Spleen (tissue), 11 donors: ENCODE measurements at regions not wholly inside any gene's neighbourhood (a gene's known extent, or its start where the extent isn't known, plus 50 kb on each side); places are given as distances from the start of the nearest gene placed in this dataset.

ENCODE experiments used
- DNase-seq: peaks from one replicate; pipeline ENCODE4 v3.0.0-alpha.2; 2020
- H3K27ac ChIP-seq, 8 donors: fragments of 200-600 bp; sonication (generic) in 7 of 8; 1 replicate in 4 of 8; 2 replicates in 4 of 8; pipeline versions ENCODE4 v1.5.0 to v1.8.0; 2016 to 2021; ENCODE audit warnings: inconsistent platforms in 4 of 8, mild to moderate bottlenecking in 4 of 8, moderate library complexity in 1 of 8
- H3K27me3 ChIP-seq, 7 donors: fragments of 200-600 bp; sonication (generic) in 6 of 7; replicated peaks in 1 of 7; 1 replicate in 4 of 7; 2 replicates in 3 of 7; pipeline versions ENCODE4 v1.5.0 to v1.8.0; 2016 to 2021; ENCODE audit warnings: inconsistent platforms in 3 of 7, mild to moderate bottlenecking in 1 of 7
- H3K36me3 ChIP-seq, 6 donors: fragments of 200-600 bp; sonication (generic) in 5 of 6; 1 replicate in 4 of 6; 2 replicates in 2 of 6; pipeline versions ENCODE4 v1.5.0 to v1.8.0; 2016 to 2021; ENCODE audit warnings: inconsistent platforms in 2 of 6
- H3K4me1 ChIP-seq, 6 donors: fragments of 200-600 bp; sonication (generic) in 5 of 6; 1 replicate in 3 of 6; 2 replicates in 3 of 6; pipeline versions ENCODE4 v1.5.0 to v1.8.0; 2016 to 2021; ENCODE audit warnings: inconsistent platforms in 3 of 6
- H3K4me3 ChIP-seq, 8 donors: fragments of 200-600 bp; sonication (generic) in 7 of 8; 1 replicate in 4 of 8; 2 replicates in 4 of 8; pipeline versions ENCODE4 v1.5.0 to v1.8.0; 2016 to 2021; ENCODE audit warnings: inconsistent platforms in 4 of 8, mild to moderate bottlenecking in 4 of 8, moderate library complexity in 2 of 8
- H3K9me3 ChIP-seq, 8 donors: fragments of 200-600 bp; sonication (generic) in 7 of 8; 1 replicate in 4 of 8; 2 replicates in 4 of 8; pipeline versions ENCODE4 v1.5.0 to v1.8.0; 2016 to 2021; ENCODE audit warnings: inconsistent platforms in 4 of 8
- POLR2A ChIP-seq, 3 donors: fragments of 450-650 bp; IDR thresholded peaks; one replicate each; pipeline ENCODE4 v1.5.1; 2017; ENCODE audit warnings: antibody characterized with exemption in 3 of 3, mild to moderate bottlenecking in 1 of 3
- POLR2AphosphoS5 ChIP-seq, 3 donors: sonication (generic); formaldehyde crosslinking; IDR thresholded peaks; one replicate each; pipeline ENCODE4 v1.5.1; 2017; ENCODE audit warnings: antibody characterized with exemption in 3 of 3
- WGBS, 5 donors: extraction: QIAGEN DNeasy Blood & Tissue Kit in 3 of 5; methylation state at CpG; one replicate each; pipeline versions ENCODE4 v1.1.5 to v1.1.7; 2013 to 2018; 5-methylcytosine and 5-hydroxymethylcytosine counted together
- intact Hi-C: fragments of 100-400 bp; cut with DNase I; formaldehyde crosslinking; loops from one replicate; pipeline ENCODE4 v1.15.0; 2023; ENCODE audit warnings: low total_unique reads
- TF ChIP-seq, protein P1 (sequence below), 11 experiments: fragments of 200-600 bp in 7 of 11; fragments of 450-650 bp in 4 of 11; sonication (generic) in 4 of 11; IDR thresholded peaks in 8 of 11; conservative IDR thresholded peaks in 3 of 11; 1 replicate in 7 of 11; 2 replicates in 4 of 11; pipeline versions ENCODE4 v1.4.0 to v1.8.0; 2016 to 2021; ENCODE audit warnings: antibody characterized with exemption in 11 of 11, inconsistent platforms in 4 of 11, mild to moderate bottlenecking in 1 of 11
- donor health status: healthy with polysubstance abuse.
- donor health status: DM: no; HTN: no; CAD: no; lungs with moderate emphysema.
- donor health status: DM: no; HTN: no; CAD: no.
- donor health status: Bipolar disorder and iron deficiency.
- donor health status: healthy.
- donor health status: DM: no; HTN: no; CAD: no.
- donor health status: DM: yes; HTN: yes; CAD: no.

DNA sequence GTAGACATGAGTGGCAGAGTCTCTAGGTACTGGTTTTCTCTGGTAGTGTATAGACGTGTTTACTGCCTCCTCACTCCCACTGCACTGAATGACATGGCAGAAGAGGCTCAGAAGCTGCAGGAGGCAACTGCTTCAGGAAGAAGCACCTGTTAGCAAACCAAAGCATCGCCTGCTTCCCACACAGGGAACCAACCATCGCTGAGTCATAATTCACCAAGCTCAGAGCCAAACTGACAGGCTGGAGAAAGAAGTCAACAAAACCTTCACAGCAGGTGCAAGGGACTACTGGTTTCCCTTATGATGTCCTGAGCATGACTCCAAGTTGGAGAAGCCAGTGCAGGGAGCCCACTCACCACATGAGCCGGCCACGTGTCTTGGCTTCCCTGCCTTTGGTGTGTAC is 69.8 kb downstream of the KCTD12 start:
- H3K36me3 ChIP-seq: no peaks in the 10 kb centered on the region
- DNase-seq: no peak
- WGBS, 5 donors: 42 to 56% (median 46%) methylated on average over 5 of the region's 5 CpGs
- no peak overlapping the region for H3K27ac ChIP-seq
- H3K4me1 ChIP-seq: peaks cover 0 to 4% (median 0%) of the 10 kb centered on the region in 6 donors
- intact Hi-C loops: no loop called here
- H3K27me3 ChIP-seq: peaks cover 0 to 15% (median 0%) of the 10 kb centered on the region in 7 donors
- H3K4me3 ChIP-seq: no peak overlapping the region
- TF ChIP-seq POLR2AphosphoS5 (IDR thresholded peaks at IDR 0.05) (no peak), POLR2A (IDR thresholded peaks at IDR 0.05) (no peak)
- TF ChIP-seq, protein P1, sequence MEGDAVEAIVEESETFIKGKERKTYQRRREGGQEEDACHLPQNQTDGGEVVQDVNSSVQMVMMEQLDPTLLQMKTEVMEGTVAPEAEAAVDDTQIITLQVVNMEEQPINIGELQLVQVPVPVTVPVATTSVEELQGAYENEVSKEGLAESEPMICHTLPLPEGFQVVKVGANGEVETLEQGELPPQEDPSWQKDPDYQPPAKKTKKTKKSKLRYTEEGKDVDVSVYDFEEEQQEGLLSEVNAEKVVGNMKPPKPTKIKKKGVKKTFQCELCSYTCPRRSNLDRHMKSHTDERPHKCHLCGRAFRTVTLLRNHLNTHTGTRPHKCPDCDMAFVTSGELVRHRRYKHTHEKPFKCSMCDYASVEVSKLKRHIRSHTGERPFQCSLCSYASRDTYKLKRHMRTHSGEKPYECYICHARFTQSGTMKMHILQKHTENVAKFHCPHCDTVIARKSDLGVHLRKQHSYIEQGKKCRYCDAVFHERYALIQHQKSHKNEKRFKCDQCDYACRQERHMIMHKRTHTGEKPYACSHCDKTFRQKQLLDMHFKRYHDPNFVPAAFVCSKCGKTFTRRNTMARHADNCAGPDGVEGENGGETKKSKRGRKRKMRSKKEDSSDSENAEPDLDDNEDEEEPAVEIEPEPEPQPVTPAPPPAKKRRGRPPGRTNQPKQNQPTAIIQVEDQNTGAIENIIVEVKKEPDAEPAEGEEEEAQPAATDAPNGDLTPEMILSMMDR (IDR thresholded peaks at IDR 0.05 in 8 of 11, conservative IDR thresholded peaks at IDR 0.05 in 3 of 11): no peak
- H3K9me3 ChIP-seq: no peaks in the 10 kb centered on the region

- Histone ChIP-seq H3K27me3 (peaks cover 0 to 15% (median 0%) of the 10 kb centered on the region in 7 donors), H3K27ac (no peak overlapping the region), H3K9me3 (peaks cover 0 to 6% (median under 1%) of the 10 kb centered on the region in 8 donors), H3K4me3 (no peak overlapping the region), H3K4me1 (peaks cover 0 to 4% (median 0%) of the 10 kb centered on the region in 6 donors), H3K36me3 (no peaks in the 10 kb centered on the region)
- no peak for DNase-seq
- no peak for TF ChIP-seq POLR2A (IDR thresholded peaks at IDR 0.05)
- TF ChIP-seq POLR2AphosphoS5 (IDR thresholded peaks at IDR 0.05): no peak
- TF ChIP-seq, protein P1 (IDR thresholded peaks at IDR 0.05 in 8 of 11, conservative IDR thresholded peaks at IDR 0.05 in 3 of 11): no peak
- intact Hi-C loops: no loop called here
- 67 to 78% (median 69%) methylated on average over 2 of the region's 2 CpGs for WGBS, 5 donors
Observed at GRCh38 chr13:76815344-76815743, 70.9 kb downstream of the KCTD12 start.

DNA sequence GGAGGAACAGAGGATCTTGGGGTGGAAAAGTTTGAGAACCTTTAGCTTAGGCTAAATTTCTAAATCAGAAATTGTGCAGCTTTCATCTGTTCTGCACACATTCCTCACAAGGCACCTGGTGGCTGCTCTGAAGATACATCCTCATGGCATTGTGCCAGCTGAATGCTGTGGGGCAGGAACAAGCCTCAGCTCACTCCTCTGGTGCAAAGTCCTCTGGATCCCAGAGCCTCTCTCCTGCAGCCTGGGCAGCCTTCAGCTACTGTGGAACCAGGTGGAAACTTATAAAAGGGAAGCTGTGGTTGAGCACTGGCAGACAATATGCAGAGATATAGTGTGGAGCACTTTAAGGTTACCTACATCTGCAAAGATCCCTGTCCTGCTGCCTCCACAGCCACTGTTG is 72.3 kb downstream of the KCTD12 start:
- peaks cover 0 to 4% (median 0%) of the 10 kb centered on the region in 6 donors for H3K4me1 ChIP-seq
- intact Hi-C loops: no loop called here
- H3K4me3 ChIP-seq: no peak overlapping the region
- peaks cover 0 to 15% (median 0%) of the 10 kb centered on the region in 7 donors for H3K27me3 ChIP-seq
- peaks cover 0 to 17% (median 10%) of the 10 kb centered on the region in 8 donors for H3K9me3 ChIP-seq
- no peak overlapping the region for H3K27ac ChIP-seq
- no peak for TF ChIP-seq POLR2AphosphoS5 (IDR thresholded peaks at IDR 0.05)
- no peak for TF ChIP-seq POLR2A (IDR thresholded peaks at IDR 0.05)
- H3K36me3 ChIP-seq: no peaks in the 10 kb centered on the region
- no peak for DNase-seq

DNA sequence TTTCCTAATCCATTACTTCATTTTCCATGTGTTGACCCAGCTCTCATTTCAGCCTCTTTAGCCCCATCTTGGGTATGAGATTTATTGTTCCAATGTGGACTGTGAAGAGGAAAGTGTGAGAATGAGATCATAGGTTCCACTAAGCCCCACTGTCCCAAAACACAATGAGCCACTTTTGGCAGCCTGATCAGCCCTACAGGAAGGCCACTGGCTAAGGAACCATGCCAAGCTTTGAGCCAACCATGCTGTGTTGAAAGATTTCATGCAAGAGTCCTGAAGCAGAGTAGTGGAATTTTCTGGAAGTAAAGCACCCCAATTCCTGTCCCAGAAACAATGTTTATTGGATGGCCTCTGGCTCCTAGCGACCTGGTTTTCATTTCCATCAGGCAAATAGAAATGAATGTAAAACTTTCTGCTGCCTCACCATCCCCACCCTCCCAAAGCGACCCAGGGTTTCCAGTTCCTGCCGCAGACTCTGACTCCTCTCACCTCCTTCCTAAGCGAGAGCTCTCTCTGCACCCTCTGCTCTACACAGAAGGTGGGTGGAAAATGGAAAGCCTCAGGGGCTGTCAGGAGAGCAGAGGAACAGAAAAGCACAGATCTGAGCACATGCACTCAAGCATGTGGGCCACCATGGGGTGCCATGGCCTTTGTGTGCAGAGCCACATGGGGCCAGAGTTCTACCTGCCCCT is 73.1 kb downstream of the KCTD12 start:
- Histone ChIP-seq H3K36me3 (no peaks in the 10 kb centered on the region), H3K27me3 (peaks cover 0 to 15% (median 0%) of the 10 kb centered on the region in 7 donors), H3K27ac (no peak overlapping the region), H3K9me3 (peaks cover 0 to 19% (median 10%) of the 10 kb centered on the region in 8 donors), H3K4me1 (peaks cover 0 to 4% (median 0%) of the 10 kb centered on the region in 6 donors), H3K4me3 (no peak overlapping the region)
- 81 to 91% (median 90%) methylated on average over 4 of the region's 4 CpGs for WGBS, 5 donors
- TF ChIP-seq, protein P1 (IDR thresholded peaks at IDR 0.05 in 8 of 11, conservative IDR thresholded peaks at IDR 0.05 in 3 of 11): no peak
- no peak for TF ChIP-seq POLR2A (IDR thresholded peaks at IDR 0.05)
- no peak for TF ChIP-seq POLR2AphosphoS5 (IDR thresholded peaks at IDR 0.05)
- DNase-seq: no peak
- intact Hi-C loops: no loop called here
